ENCODE measurements at regions not wholly inside any gene's neighbourhood (a gene's known extent, or its start where the extent isn't known, plus 50 kb on each side); places are given as distances from the start of the nearest gene placed in this dataset.

DNA sequence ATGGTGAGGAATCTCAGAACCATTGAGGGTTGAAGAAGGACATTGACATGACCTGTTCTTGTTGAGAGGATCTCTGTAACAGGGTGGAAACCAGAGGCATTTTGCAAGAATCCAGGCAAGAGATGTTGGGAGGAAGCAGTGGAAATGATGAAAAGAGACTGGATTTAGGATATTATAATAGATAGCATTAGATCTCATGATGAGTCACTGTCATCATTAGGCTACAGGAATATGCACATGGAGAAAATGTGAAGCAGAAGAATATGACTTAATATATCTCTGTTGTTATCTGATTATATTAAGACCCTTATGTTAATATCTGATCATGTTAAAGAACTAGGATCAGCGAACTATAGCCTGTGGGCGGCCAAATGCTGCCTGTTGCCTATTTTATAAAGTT, 393.0 kb upstream of the MTPN start:
- no peaks in the 10 kb centered on the region for H3K27me3 ChIP-seq
- H3K36me3 ChIP-seq: no peaks in the 10 kb centered on the region
- no peak for DNase-seq
- 88 to 95% (median 91%) methylated on average over 2 of the region's 2 CpGs for WGBS, 5 donors
- intact Hi-C loops (cut with DNase I; ENCODE audit: low total_unique reads): no loop called here
- no peak overlapping the region for H3K27ac ChIP-seq
- TF ChIP-seq, protein P1, sequence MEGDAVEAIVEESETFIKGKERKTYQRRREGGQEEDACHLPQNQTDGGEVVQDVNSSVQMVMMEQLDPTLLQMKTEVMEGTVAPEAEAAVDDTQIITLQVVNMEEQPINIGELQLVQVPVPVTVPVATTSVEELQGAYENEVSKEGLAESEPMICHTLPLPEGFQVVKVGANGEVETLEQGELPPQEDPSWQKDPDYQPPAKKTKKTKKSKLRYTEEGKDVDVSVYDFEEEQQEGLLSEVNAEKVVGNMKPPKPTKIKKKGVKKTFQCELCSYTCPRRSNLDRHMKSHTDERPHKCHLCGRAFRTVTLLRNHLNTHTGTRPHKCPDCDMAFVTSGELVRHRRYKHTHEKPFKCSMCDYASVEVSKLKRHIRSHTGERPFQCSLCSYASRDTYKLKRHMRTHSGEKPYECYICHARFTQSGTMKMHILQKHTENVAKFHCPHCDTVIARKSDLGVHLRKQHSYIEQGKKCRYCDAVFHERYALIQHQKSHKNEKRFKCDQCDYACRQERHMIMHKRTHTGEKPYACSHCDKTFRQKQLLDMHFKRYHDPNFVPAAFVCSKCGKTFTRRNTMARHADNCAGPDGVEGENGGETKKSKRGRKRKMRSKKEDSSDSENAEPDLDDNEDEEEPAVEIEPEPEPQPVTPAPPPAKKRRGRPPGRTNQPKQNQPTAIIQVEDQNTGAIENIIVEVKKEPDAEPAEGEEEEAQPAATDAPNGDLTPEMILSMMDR (IDR thresholded peaks at IDR 0.05): no peak
- TF ChIP-seq POLR2A (IDR thresholded peaks at IDR 0.05): no peak
- TF ChIP-seq EP300 (IDR thresholded peaks at IDR 0.05): no peak
- TF ChIP-seq POLR2AphosphoS5 (IDR thresholded peaks at IDR 0.05): no peak
- no peak overlapping the region for H3K4me3 ChIP-seq
- H3K9me3 ChIP-seq: peaks cover 0 to 4% (median 0%) of the 10 kb centered on the region in 4 donors
- no peaks in the 10 kb centered on the region for H3K4me1 ChIP-seq

DNA sequence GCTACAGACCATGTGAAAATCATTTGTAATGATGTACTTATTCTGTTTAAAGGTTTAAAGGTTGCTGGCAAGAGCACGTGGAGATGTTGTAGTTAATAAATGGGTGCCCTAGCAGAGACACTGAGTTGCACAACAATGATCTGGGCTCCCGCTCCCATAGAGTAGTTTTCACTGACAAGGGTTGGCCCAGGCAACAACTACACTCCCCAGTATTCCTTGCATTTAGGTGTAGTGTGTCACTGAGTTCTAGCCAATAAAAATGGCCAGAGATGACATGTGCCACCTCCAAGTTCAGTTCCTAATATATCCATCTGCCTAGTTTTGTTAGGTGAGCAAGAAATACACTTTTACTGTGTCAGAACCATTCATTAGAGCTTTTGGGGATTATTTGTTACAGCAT, 392.1 kb upstream of the MTPN start:
- intact Hi-C loops (cut with DNase I; ENCODE audit: low total_unique reads): no loop called here
- WGBS, 5 donors: 74 to 85% (median 84%) methylated on average over 2 of the region's 2 CpGs
- TF ChIP-seq EP300 (IDR thresholded peaks at IDR 0.05) (no peak), POLR2A (IDR thresholded peaks at IDR 0.05) (no peak), POLR2AphosphoS5 (IDR thresholded peaks at IDR 0.05) (no peak)
- TF ChIP-seq, protein P1 (IDR thresholded peaks at IDR 0.05): no peak

DNA sequence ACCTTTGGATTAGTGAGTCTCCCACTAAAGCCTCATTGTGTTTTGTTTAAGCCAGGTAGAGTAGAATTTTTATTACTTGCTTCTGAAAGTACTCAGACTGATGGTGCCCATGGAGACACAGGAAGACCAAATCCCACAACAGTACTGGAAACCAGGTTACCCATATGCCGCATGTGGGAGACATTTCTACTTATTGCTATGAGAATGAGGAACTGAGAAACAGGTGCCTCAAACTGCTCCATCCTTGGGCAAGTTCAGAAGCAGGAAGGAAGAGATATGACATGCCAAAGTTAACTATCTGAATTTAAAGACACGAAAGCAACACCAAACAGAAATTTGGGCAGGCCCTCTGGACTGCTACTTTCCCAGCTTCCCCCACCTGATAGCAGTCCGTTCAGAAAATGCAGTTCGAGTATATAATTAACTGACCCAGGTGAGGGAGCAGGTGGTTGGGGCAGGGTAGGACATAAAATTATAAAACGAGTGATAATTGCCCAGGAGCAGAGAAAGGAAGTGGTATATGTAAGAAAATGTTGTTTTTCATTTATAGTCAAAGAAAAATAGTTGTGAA, 382.3 kb upstream of the MTPN start:
- no peaks in the 10 kb centered on the region for H3K36me3 ChIP-seq
- no peak for DNase-seq
- intact Hi-C loops (cut with DNase I; ENCODE audit: low total_unique reads): no loop called here
- peaks cover 0 to 6% (median 0%) of the 10 kb centered on the region in 4 donors for H3K9me3 ChIP-seq
- WGBS, 5 donors: 46 to 64% (median 52%) methylated on average over 5 of the region's 5 CpGs
- TF ChIP-seq EP300 (IDR thresholded peaks at IDR 0.05) (no peak), POLR2AphosphoS5 (IDR thresholded peaks at IDR 0.05) (no peak), POLR2A (IDR thresholded peaks at IDR 0.05) (no peak)
- TF ChIP-seq, protein P1 (IDR thresholded peaks at IDR 0.05): no peak
- no peaks in the 10 kb centered on the region for H3K4me1 ChIP-seq
- no peak overlapping the region for H3K4me3 ChIP-seq
- no peaks in the 10 kb centered on the region for H3K27me3 ChIP-seq
- no peak overlapping the region for H3K27ac ChIP-seq

More for the DNA sequence above, 392.1 kb upstream of the MTPN start:
- no peak for DNase-seq
- Histone ChIP-seq H3K27me3 (no peaks in the 10 kb centered on the region), H3K27ac (no peak overlapping the region), H3K4me1 (no peaks in the 10 kb centered on the region), H3K9me3 (peaks cover 0 to 4% (median 0%) of the 10 kb centered on the region in 4 donors), H3K4me3 (no peak overlapping the region), H3K36me3 (no peaks in the 10 kb centered on the region)

DNA sequence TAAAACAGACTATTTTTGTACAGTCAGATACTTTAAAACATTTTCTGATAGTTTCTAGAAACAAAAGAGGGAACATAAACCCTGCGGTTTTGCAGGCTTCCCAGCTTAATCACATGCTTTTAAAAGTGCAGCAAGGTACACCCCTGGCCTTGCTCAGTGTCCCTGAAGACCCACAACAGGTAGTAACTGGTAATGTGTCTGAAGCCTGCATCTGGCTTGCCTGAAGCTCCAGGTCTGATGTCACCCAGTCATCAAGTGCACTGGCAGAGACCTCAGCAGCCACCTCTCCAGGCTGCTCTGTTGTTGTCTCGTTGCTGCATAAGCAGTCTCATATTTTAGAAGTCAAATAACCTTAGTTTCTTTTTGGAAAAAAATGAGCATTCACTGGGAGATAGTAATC, 376.1 kb upstream of the MTPN start:
- Histone ChIP-seq H3K4me3 (no peak overlapping the region), H3K27me3 (no peaks in the 10 kb centered on the region), H3K9me3 (no peaks in the 10 kb centered on the region), H3K27ac (no peak overlapping the region), H3K36me3 (no peaks in the 10 kb centered on the region), H3K4me1 (no peaks in the 10 kb centered on the region)
- 45 to 52% (median 48%) methylated on average over 2 of the region's 2 CpGs for WGBS, 5 donors
- TF ChIP-seq EP300 (IDR thresholded peaks at IDR 0.05) (no peak), POLR2AphosphoS5 (IDR thresholded peaks at IDR 0.05) (no peak), POLR2A (IDR thresholded peaks at IDR 0.05) (no peak)
- TF ChIP-seq, protein P1 (IDR thresholded peaks at IDR 0.05): no peak
- intact Hi-C loops (cut with DNase I; ENCODE audit: low total_unique reads): no loop called here
- no peak for DNase-seq

All from stomach (tissue), 8 donors.